ENCODE measurements at regions not wholly inside any gene's neighbourhood (a gene's known extent, or its start where the extent isn't known, plus 50 kb on each side); places are given as distances from the start of the nearest gene placed in this dataset.

DNA sequence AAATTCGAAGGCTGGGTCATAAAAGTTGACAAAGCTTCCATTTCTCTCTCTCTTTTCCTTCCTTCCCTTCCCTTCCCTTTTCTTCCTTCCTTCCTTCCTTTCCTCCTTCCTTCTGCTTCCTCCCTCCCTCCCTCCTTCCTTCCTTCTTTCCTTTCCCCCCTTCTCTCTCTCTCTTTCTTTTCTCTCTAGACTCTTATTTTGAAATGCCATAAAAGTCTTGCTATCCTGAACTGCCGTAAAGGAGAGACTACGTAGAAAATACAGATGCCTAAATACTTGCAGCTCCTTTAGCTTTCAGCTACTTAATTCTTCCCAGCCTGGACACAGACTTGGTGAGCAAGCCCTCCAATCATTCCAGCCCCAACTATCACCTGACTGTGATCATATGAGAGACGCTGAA lies 1644.4 kb downstream of the FAM181B start:
- DNase-seq: no peak

- DNase-seq: no peak
Measured at GRCh38 chr11:81080476-81080875, 1639.6 kb upstream of the TENM4 start.

GRCh38 chr11:81072273-81072672 lies 1631.4 kb upstream of the TENM4 start:
- DNase-seq: no peak

GRCh38 chr11:81071606-81072005 lies 1630.8 kb upstream of the TENM4 start:
- no peak for DNase-seq

DNA sequence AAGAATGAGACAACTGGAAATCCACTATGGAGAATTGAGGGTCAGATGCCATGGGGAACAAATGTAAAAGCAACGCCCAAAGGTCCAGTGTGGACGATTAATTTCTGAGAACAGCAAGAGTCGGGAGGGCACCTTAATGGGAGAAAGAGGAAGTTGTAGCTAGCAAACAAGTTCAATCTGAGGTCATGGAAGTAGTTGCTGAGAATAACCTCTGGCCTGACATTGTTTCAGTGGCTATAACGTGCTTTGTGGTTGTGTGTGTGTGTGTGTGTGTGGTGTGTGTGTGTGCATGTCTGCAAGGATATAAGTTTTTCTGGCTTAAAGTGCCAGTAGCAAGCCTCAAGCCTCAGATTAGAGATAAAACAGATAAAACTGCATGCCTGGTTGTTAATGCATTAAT lies 1630.1 kb upstream of the TENM4 start:
- no peak for DNase-seq

DNA sequence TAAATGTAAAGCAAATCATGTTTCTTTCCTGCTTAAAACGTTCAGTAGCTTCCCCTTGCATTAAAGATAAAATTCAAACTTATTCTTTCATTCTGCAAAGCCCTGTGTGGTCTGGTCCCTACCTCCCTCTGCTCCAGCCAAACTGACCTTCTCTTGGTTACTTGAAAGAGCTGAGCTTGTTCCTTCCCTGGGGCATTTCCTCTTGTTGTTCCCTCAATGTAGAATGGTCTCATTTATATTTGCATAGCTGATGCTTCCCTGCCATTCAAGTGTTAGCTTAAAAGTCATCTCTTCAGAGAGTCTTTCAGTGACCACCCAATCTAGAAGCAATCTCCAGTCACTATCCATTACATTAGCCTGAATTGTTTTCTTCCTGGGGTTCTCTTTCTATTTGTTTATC lies 1618.5 kb upstream of the TENM4 start:
- DNase-seq: no peak

DNA sequence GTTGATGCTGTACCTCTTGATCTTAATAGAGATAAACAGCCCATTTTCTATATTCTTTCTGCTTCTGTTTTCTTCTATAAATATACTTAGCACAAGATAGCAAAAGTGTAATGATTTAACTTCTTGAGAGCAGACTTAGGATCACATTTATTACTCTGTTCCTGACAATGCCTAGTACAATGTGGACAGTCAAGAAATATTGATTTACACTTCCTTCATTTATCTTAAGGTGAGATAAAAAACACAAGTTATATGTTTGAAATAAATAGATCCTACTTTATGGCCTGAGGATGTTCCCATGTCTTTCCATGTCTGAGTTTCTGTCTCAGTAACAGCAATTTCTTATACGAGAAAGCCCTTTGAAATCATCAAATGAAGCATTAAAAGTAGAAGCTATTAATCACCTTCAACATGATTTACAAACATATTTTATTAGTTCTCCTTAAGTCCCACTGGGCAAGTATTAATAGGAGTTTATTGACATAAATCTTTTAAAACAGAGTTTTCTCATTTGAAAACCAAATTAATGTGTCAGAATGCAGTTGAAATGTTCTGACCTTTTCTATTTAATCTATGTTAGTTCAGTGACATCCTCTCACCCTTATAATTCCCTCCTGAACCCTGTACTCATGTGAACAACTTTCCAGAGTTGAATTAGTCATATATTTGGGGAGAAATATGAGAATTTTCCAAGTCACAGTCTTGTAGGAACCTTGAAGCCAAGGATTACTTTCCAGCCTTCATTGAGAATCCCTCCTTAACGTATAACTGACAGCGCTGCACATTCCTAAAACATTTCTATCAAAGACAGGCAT lies 1611.7 kb upstream of the TENM4 start:
- DNase-seq: no peak

DNA sequence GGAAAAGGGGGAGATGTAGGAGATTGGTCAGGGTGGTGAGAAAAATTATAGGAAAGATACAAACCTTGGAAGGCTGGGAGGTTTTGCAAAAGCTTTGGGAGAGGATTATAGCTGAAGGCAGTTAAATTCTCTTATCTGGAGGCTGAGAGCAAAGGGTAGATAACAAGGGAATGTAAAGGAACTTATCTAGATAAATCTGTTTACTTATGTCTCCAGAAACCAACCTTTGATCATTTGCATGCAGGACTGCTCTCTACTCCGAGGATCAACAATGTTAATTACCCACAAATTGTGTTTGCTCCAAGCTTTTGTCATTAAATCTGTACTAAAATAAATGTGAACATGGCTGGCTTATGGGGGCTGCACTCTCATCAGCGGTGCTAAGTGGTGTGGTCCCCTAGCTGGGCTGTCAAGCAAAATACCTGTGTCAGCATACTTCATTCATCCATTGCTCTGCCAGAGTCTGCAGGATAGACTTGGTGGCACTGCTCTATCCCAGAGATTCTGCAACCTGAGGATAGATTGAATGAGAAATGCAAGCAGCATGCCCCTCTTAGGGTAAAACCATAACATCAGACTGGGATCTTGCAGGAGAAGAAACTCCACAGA lies 1599.2 kb upstream of the TENM4 start:
- no peak for DNase-seq

DNA sequence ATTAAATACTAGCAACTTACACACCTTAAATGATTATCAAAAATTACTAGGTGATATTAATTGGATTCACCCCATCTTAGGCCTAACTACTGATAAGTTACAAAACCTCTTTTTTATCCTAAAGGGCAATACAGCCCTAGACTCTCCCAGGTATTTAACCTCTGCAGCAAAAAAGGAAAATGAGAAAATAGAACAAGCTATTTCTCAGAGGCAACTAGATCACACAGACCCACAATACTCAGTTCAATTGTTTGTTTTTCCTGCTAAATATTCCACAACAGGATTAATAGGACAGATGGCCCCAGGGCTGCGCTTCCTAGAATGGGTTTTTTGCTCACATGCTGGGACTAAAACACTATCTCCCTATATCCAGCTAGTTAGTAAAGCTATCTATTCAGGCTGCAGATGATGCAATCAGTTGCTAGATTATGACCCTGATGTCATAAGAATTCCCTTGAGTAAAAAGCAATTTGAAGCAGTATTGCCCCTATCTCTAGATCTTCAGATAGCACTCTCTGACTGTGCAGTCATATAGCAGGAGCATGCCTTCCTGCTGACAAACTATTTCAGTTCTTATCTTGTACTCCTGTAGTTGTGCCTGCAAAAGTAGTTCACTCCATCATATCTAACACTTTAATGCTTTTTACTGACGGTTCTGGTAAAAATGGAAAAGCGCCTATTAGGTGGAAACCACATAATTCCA lies 1595.5 kb upstream of the TENM4 start:
- DNase-seq: no peak

GRCh38 chr11:81033779-81034540 lies 1593.1 kb upstream of the TENM4 start:
- DNase-seq: no peak

GRCh38 chr11:81032906-81033305 lies 1592.1 kb upstream of the TENM4 start:
- no peak for DNase-seq

DNA sequence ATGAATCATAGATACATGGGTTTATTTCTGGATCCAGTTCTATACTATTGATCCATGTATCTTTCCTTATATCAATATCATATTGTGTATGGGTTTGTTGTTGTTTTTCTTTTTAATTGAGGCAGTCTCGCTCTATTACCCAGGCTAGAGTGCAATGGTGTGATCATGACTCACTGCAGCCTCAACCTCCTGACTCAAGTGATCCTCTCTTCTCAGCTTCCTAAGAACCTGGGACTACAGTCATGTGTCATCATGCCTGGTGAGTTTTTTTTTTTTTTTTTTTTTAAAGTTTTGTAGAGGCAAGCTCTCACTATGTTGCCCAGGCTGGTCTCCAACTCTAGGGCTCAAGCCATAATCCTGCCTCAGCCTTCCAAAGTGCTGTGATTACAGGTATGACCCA lies 1589.4 kb upstream of the TENM4 start:
- DNase-seq: no peak

- no peak for DNase-seq
Measured at GRCh38 chr11:81026032-81026431, 1585.2 kb upstream of the TENM4 start.

DNA sequence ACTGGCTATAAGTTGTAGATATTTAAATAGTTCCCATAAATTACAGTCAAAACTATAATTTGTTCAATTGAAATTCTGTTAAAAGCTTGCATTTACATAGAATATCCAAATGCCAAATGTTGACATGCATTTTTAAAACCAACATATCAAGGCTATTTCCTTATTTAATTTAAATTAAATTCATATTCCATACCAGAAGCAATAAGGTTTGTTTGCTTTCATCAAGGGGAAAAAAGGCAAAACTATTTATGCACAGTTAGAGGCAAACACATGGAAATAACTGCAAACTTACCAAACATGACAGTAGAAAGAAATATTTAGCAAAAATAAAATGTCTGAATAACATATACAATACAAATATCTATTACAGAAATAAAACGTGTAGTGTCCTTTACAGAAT lies 1581.2 kb upstream of the TENM4 start:
- DNase-seq: no peak

DNA sequence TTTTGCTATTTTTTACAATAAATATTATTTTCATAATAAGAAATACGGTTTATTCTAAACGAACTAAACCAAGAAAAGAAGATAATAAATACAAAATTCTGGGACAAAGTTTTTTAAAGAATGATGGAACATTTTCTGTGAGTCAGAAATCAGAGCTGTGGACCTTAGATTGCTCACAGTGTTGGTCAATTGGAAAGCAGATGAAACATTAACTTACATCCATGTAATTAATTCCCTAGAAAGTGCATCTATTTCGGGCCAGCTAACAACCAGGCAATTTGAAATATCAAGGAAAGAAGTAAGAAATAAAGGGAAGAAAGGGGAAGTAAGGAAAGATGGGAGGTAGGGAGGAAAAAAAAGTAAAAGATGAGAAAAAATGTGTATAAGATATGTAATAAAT lies 1569.8 kb upstream of the TENM4 start:
- no peak for DNase-seq

GRCh38 chr11:81007046-81007445 lies 1566.2 kb upstream of the TENM4 start:
- DNase-seq: no peak

- no peak for DNase-seq
Measured at GRCh38 chr11:81005595-81005994, 1564.8 kb upstream of the TENM4 start.

DNA sequence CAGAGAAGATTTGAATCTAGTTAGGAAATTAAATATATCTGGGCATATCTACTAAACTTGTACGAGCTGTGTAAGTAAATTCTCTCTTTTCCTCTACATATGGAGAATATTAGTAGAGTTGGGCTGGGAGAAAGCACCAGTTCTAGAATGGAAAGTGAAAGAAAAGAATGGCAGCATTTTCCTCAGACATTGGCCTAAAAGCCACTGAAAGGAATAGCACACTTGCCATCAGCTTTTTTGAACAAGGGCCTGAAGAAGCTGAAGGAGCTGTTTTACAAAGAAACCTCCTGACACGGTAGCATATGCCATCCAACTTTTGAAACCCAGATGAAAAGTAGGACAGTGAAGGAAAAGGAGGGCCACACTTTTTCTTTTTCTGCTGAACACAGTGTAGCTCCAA lies 1563.7 kb upstream of the TENM4 start:
- DNase-seq: no peak

DNA sequence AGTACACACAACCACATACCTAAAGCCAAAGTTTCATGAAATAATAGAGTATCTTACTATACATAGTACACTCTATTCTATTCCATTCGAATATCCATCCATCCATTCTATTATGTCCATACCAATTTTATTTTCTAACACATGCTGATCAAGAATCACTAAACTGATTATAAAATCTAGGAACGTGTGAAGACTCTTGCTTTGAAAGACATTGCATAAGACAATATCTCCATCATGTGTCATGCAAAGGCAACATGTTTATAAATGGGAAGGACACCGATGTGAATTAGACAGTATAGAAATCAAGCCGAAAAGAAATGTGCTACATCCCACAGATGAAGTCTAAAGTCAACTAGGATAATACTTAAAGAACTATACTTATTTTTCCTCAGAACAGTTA lies 1561.5 kb upstream of the TENM4 start:
- no peak for DNase-seq

GRCh38 chr11:81000735-81001134 lies 1559.9 kb upstream of the TENM4 start:
- DNase-seq: no peak

DNA sequence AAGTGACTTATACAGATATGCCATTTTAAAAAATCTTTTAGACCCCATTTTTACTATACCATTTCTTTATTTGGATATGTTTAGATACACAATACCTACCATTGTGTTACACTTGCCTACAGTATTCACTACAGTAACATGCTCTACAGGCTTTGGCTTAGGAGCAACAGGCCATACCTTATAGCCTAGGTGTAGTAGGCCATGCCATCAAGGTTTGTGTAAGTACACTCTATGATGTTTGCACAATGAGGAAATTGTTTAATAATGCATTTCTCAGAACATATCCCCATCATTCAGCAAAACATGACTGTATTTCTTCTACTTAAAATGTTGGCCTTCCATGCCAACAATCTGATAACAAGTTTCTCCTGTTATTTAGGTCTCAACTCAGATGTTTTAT lies 1559.5 kb upstream of the TENM4 start:
- DNase-seq: no peak

GRCh38 chr11:80995523-80995922 lies 1554.7 kb upstream of the TENM4 start:
- DNase-seq: no peak

DNA sequence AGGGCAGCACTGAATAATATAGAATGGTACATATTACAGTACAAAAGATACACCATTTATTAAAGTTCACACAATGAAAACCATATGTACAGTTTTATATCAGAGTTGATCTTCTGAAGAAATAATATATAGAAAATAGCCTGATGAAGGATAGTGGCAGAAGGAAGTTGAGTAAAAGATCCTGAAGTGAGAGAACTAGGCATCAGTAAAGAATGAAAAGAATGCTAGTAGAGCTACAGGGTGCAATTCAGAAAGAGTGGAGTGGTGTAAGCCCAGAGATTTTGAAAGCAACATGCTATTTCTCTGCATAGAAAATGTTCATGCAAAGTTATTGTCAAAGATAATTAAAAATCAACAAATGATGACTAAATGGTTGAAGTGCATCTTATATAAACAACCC lies 1552.7 kb upstream of the TENM4 start:
- DNase-seq: no peak

All from activated CD4-positive, alpha-beta T cell treated with anti-CD3 and anti-CD28 coated beads, Interleukin-2, amount 50 U/mL, for 1 hour (primary cell).